GM23338 (cell line): ENCODE measurements at regions not wholly inside any gene's neighbourhood (a gene's known extent, or its start where the extent isn't known, plus 50 kb on each side); places are given as distances from the start of the nearest gene placed in this dataset.

ENCODE experiments used
- ATAC-seq: fragments of 200-7000 bp; cut with Tn5 transposase; 3 replicates; pipeline ENCODE4 v1.9.1; 2020
- DNase-seq: peaks from one replicate; pipeline ENCODE4 v3.0.0-alpha.2; 2015; ENCODE audit warnings: low spot score
- H2AFZ ChIP-seq: fragments of 200-600 bp; sonication (generic); 2 replicates; pipeline ENCODE4 v1.8.0; 2016; ENCODE audit warnings: antibody characterized with exemption, mild to moderate bottlenecking, moderate library complexity
- H3F3A ChIP-seq: fragments of 200-600 bp; sonication (generic); replicated peaks from 2 replicates; pipeline ENCODE4 v1.8.0; 2017; ENCODE audit warnings: antibody characterized with exemption, mixed run types, low read depth
- H3K27ac ChIP-seq: fragments of 200-600 bp; sonication (generic); 2 replicates; pipeline ENCODE4 v1.6.1; 2016; ENCODE audit warnings: low read depth
- H3K27me3 ChIP-seq: fragments of 200-600 bp; sonication (generic); 2 replicates; pipeline ENCODE4 v1.8.0; 2016; ENCODE audit warnings: mild to moderate bottlenecking, mixed run types, moderate library complexity; ENCODE audit not compliant: insufficient read depth
- H3K36me3 ChIP-seq: fragments of 200-600 bp; sonication (generic); 2 replicates; pipeline ENCODE4 v1.8.0; 2016; ENCODE audit warnings: mild to moderate bottlenecking; ENCODE audit not compliant: insufficient read depth
- H3K4me1 ChIP-seq: fragments of 200-600 bp; sonication (generic); 2 replicates; pipeline ENCODE4 v1.8.0; 2016; ENCODE audit warnings: mild to moderate bottlenecking, moderate library complexity; ENCODE audit not compliant: insufficient read depth
- H3K4me2 ChIP-seq: fragments of 200-600 bp; sonication (generic); 2 replicates; pipeline ENCODE4 v1.7.1; 2017; ENCODE audit warnings: mixed run types
- H3K4me3 ChIP-seq: fragments of 200-600 bp; sonication (generic); 2 replicates; pipeline ENCODE4 v1.6.1; 2016; ENCODE audit warnings: mixed run types
- H3K79me2 ChIP-seq: fragments of 200-600 bp; sonication (generic); replicated peaks from 2 replicates; pipeline ENCODE4 v1.8.0; 2017; ENCODE audit warnings: mild to moderate bottlenecking; ENCODE audit not compliant: insufficient read depth
- H3K9me2 ChIP-seq: fragments of 200-600 bp; sonication (generic); 2 replicates; pipeline ENCODE4 v1.8.0; 2017; ENCODE audit not compliant: insufficient read depth
- H4K20me1 ChIP-seq: fragments of 200-600 bp; sonication (generic); replicated peaks from 2 replicates; pipeline ENCODE4 v1.8.0; 2017; ENCODE audit warnings: mild to moderate bottlenecking; ENCODE audit not compliant: insufficient read depth
- H3K27ac Mint-ChIP-seq: 2 replicates; pipeline ENCODE4 v1.8.0; 2020; ENCODE audit warnings: inconsistent platforms, mild to moderate bottlenecking, moderate library complexity, mixed read lengths
- H3K27me3 Mint-ChIP-seq: 3 replicates; pipeline ENCODE4 v1.8.0; 2022; ENCODE audit warnings: low read depth, mild to moderate bottlenecking, moderate library complexity, mixed read lengths, inconsistent platforms; ENCODE audit not compliant: insufficient read depth, poor library complexity
- H3K36me3 Mint-ChIP-seq: 3 replicates; pipeline ENCODE4 v1.8.0; 2021; ENCODE audit warnings: low read depth, mild to moderate bottlenecking, inconsistent platforms, moderate library complexity, mixed read lengths
- H3K4me1 Mint-ChIP-seq: 3 replicates; pipeline ENCODE4 v1.8.0; 2020; ENCODE audit warnings: mild to moderate bottlenecking, inconsistent platforms, mixed read lengths
- H3K4me3 Mint-ChIP-seq: 3 replicates; pipeline ENCODE4 v1.8.0; 2021; ENCODE audit warnings: moderate library complexity, mild to moderate bottlenecking, inconsistent platforms, mixed read lengths
- H3K9me3 Mint-ChIP-seq: 3 replicates; pipeline ENCODE4 v1.8.0; 2020; ENCODE audit warnings: moderate library complexity, mild to moderate bottlenecking, inconsistent platforms, mixed read lengths
- CREB1 ChIP-seq: fragments of 250-450 bp; sonication (Bioruptor Pico); IDR thresholded peaks from 2 replicates; pipeline ENCODE4 v1.5.0; 2020; ENCODE audit warnings: low read depth, mild to moderate bottlenecking, moderate library complexity
- CTCF ChIP-seq, 2 experiments: fragments of 200-600 bp in 1 of 2; sonication (generic) in 1 of 2; conservative IDR thresholded peaks; 2 replicates each; pipeline versions ENCODE4 v1.5.1 to v1.6.1; 2016 to 2017; ENCODE audit warnings: antibody characterized with exemption in 2 of 2, low read depth in 2 of 2, mild to moderate bottlenecking in 2 of 2, moderate library complexity in 1 of 2
- ETS1 ChIP-seq: IDR thresholded peaks from 2 replicates; pipeline ENCODE4 v1.6.1; 2016; ENCODE audit warnings: antibody characterized with exemption
- EZH2 ChIP-seq: fragments of 200-600 bp; sonication (generic); IDR thresholded peaks from one replicate; pipeline ENCODE4 v1.8.0; 2017; ENCODE audit warnings: antibody characterized with exemption, mild to moderate bottlenecking, low read depth; ENCODE audit not compliant: unreplicated experiment
- EZH2phosphoT487 ChIP-seq: fragments of 200-600 bp; sonication (generic); IDR thresholded peaks from one replicate; pipeline ENCODE4 v1.8.1; 2018; ENCODE audit warnings: antibody characterized with exemption; ENCODE audit not compliant: unreplicated experiment
- JUNB ChIP-seq: IDR thresholded peaks from one replicate; pipeline ENCODE4 v1.6.1; 2016; ENCODE audit warnings: antibody characterized with exemption; ENCODE audit not compliant: unreplicated experiment
- NANOG ChIP-seq: IDR thresholded peaks from 2 replicates; pipeline ENCODE4 v1.6.1; 2016; ENCODE audit warnings: antibody characterized with exemption, borderline replicate concordance
- POLR2AphosphoS5 ChIP-seq: IDR thresholded peaks from 2 replicates; pipeline ENCODE4 v1.6.1; 2016; ENCODE audit warnings: antibody characterized with exemption, low read depth
- REST ChIP-seq: IDR thresholded peaks from one replicate; pipeline ENCODE4 v1.6.1; 2018; ENCODE audit warnings: antibody characterized with exemption; ENCODE audit not compliant: unreplicated experiment
- STAT1 ChIP-seq: IDR thresholded peaks from one replicate; pipeline ENCODE4 v1.6.1; 2016; ENCODE audit warnings: antibody characterized with exemption; ENCODE audit not compliant: unreplicated experiment
- ZNF114 ChIP-seq: fragments of 250-450 bp; sonication (Bioruptor Pico); IDR thresholded peaks from 2 replicates; pipeline ENCODE4 v1.5.0; 2020; ENCODE audit warnings: mild to moderate bottlenecking, moderate library complexity
- ZNF331 ChIP-seq: fragments of 250-450 bp; sonication (Bioruptor Pico); IDR thresholded peaks from 2 replicates; pipeline ENCODE4 v1.5.0; 2020; ENCODE audit warnings: low read depth, mild to moderate bottlenecking, moderate library complexity
- ZNF462 ChIP-seq: fragments of 250-450 bp; sonication (Bioruptor Pico); IDR thresholded peaks from 2 replicates; pipeline ENCODE4 v1.5.0; 2020; ENCODE audit warnings: mild to moderate bottlenecking, moderate library complexity

GRCh38 chrX:128664211-128664610 is 612.0 kb upstream of the ACTRT1 start:
- peaks cover 2% of the 10 kb centered on the region for H3K27me3 Mint-ChIP-seq
- no peaks in the 10 kb centered on the region for H3K36me3 ChIP-seq
- H2AFZ ChIP-seq: no peak overlapping the region
- H3K27ac Mint-ChIP-seq: no peak overlapping the region
- no peak overlapping the region for H3K4me3 ChIP-seq
- TF ChIP-seq CTCF (conservative IDR thresholded peaks at IDR 0.05; ENCODE audit: low read depth in 2 of 2): no peak
- no peak for TF ChIP-seq ZNF462
- TF ChIP-seq ZNF114 (CRISPR knock-in tag): no peak
- no peak for TF ChIP-seq NANOG
- TF ChIP-seq REST: no peak
- TF ChIP-seq POLR2AphosphoS5: no peak
- no peak for TF ChIP-seq EZH2phosphoT487
- no peak for TF ChIP-seq CREB1
- TF ChIP-seq ETS1: no peak
- no peak for TF ChIP-seq JUNB
- TF ChIP-seq EZH2: no peak
- no peak for TF ChIP-seq ZNF331 (CRISPR knock-in tag)
- no peak for TF ChIP-seq STAT1
- no peaks in the 10 kb centered on the region for H3K27me3 ChIP-seq
- H4K20me1 ChIP-seq: no peaks in the 10 kb centered on the region
- no peaks in the 10 kb centered on the region for H3F3A ChIP-seq
- no peaks in the 10 kb centered on the region for H3K4me1 ChIP-seq
- peaks cover 4% of the 10 kb centered on the region for H3K36me3 Mint-ChIP-seq
- no peak overlapping the region for H3K4me3 Mint-ChIP-seq
- no peak overlapping the region for H3K27ac ChIP-seq
- peaks cover 7% of the 10 kb centered on the region for H3K9me3 Mint-ChIP-seq
- no peaks in the 10 kb centered on the region for H3K79me2 ChIP-seq
- no peaks in the 10 kb centered on the region for H3K4me1 Mint-ChIP-seq
- DNase-seq (no peak), ATAC-seq (no peak)
- no peak overlapping the region for H3K4me2 ChIP-seq
- H3K9me2 ChIP-seq: no peaks in the 10 kb centered on the region
